Stimulated activated naive CD4-positive, alpha-beta T cell treated with Interleukin-2 at 50 U/mL for 16 hours (primary cell): ENCODE measurements at regions not wholly inside any gene's neighbourhood (a gene's known extent, or its start where the extent isn't known, plus 50 kb on each side); places are given as distances from the start of the nearest gene placed in this dataset.
"Not testable (repeated sequence)": the region's sequence is repeated elsewhere in the genome, so short reads cannot be mapped to it uniquely, and the experiment has no call there.

Experiments
- DNase-seq: peaks from one replicate; lab custom pipeline; 2025; lab: John Stamatoyannopoulos, UW

DNA sequence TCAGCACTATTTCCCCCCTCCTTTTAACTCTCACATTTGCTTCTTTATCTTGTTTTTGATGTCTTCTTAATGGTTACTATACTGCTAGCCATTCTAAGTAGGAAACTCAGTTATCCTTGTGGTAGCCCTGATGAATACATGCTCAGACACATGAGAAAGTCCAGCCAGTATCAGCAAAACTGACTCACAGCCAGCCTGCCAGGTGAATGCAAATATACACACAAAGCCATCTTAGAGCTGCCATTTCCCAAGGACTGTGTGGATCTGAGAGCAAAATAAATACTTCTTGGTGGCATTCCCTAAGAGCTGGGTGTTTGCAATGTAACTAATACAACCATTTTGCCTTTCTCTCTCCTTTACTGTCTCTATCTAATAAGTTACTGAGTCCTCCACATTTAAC is 455.2 kb downstream of the CCER1 start:
- DNase-seq, result no peak

DNA sequence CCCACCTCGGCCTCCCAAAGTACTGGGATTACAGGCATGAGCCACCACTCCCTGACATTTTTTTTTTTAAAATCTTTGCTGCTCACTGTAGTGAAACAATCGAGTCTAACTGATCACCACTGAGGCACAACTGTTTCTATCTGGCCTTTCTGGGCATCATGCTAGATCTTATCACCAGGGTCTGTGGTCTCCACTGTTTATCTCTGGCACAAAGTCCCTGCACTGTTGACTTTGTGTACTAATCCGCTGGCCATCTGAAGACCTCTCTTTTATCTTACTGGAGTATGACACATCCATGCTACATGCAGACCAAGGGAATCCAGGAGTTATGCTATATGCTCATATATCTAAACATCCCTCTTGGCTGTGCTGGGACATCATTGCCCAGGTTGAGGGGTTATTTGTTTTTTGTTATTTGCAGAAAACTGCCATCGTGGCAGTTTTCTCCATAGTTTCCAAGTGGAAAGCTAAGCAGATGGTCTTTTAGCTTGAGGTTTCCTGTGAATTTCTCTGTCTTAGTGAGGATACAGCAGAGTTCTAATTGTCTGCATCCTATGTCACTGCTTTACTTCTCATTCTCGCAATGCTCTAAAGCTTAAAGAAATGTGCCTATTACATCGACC is 456.9 kb downstream of the CCER1 start:
- no peak for DNase-seq

DNA sequence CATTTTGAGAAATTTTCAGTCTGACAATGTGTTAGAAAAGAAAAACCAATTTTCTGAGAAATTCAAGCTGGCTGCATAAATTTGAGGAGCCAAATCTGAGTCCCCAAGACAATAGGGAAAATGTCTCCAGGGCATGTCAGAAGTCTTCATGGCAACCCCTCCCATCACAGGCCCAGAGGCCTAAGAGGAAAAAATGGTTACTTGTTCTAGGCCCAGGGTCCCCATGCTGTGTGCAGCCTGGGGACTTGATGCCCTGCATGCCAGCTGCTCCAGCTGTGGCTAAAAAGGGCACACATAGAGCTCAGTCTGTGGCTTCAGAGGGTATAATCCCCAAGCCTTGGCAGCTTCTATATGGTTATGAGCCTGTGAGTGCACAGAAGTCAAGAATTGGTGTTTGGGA is 464.6 kb downstream of the CCER1 start:
- no peak for DNase-seq

DNA sequence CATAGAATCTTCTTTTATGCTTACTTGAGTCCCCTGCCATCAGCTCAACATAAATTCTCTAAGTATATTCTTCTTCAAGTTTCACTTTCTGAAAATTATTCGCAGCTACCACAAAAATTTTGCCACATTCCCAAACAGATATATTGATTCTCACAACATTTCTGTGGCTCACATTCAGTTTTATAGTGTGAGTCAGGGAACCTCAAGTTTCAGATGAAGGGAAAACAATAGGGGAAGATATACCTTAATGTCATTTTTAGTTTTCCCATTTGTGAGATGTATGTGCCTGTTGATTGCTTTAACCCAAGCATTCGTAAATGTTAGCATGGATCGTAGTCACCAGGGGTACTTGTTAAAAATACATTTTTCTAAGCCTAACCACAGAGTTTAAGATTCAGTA is 465.8 kb downstream of the CCER1 start:
- no peak for DNase-seq

DNA sequence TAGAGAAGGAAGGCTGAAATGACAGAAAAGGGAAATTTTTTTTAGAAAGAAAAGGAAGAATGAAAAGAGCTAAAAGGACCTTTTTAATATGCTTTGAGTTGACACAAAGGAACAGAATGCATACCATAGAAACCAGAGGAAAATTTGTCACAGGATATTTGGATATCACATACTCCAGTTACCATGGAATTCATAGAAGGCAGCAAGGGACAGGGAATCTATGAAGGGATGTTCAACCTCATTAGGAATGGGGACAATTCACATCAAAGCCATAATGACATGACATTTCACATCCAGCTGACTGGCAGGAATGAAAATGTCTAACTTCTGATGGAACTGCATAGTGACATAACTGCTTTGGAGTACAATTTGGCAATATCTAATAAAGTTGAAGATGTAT is 469.4 kb downstream of the CCER1 start:
- no peak for DNase-seq

DNA sequence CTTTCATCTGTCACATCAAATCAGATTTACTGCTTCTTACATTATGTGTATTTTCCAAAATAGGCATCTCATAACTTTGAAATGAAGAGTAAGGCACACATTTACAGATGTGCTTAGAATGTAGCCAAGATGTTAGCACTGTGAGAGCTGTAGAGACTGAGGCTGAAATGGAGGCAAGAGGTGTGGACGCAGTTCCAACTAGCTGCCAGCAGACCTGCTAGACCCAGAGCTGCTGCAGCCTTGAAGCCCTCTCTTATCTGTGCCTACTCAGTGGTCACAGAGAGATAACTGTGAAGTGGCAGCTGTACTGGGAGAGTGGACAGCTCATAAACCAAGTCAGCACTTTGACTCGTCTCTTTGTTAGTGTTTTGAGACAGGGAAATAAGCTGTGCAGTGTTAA is 470.9 kb downstream of the CCER1 start:
- DNase-seq, result no peak

DNA sequence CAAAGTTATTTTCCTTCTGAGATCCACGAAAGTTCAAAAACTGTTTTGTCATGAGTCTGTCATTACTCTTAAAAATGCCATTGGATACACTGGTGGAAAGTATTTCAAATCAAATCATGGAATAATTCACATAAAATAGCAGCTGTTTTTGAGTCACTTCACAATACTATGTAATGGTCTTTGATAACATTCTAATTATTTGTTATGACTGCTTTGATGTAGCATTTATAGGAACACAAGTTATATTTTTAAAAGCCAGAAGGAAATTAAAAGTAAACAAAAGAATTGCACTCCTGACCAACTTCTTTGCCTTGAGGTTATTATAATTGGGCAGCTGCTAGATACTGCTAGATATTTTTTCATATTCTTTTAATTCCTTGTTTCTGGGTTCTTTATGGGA is 473.2 kb downstream of the CCER1 start:
- DNase-seq, result no peak

DNA sequence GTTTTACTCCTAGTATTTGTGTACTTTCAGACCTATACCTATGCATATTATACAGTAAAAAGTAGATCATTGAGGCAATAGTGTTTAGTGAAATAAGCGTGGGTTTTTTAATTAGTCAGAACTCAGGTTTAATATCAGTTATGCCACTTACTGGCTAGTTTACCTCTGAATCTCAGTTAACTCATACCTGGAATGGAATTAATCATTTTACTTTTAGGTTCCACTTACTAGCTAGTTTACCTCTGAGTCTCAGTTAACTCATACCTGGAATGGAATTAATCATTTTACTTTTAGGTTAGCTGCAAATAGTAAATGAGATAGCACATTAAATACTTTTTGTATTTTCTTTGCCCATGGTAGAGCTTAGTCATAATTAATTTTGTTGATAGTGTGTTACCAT is 475.7 kb downstream of the CCER1 start:
- DNase-seq, result no peak

DNA sequence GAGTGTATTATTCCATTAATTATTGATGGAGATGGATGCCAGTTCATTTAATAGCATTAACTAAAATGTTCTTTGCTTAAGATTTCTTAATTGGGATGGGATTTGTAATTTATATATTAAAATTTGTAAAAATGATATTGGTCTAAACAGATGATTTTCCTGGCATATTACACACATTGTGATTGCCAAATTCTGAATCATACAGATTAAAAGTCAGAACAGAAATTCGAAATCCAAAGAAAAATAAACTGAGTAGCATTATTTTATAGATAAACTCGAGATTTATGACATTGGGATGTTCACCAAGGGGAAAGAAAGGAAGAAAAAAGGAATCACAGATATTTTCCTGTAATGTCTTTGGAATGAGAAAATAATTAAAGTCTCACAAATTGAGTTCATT is 481.1 kb downstream of the CCER1 start:
- DNase-seq, result no peak

DNA sequence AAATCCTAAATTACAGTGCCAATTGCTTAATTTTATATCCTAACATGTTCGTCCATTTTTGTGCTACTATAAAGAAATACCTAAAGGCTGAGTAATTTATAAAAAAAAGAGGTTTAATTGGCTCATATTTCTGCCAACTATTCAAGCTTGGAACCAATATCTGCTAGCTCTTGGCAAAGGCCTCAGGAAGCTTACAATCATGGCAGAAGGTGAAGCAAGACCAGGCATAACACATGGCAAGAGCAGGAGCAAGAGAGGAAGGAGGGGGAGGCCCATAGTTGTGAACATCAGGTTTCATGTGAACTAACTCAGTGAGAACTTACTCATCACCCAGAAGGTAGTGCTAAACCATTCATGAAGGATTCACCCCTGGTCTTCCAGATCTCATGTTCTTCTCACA is 494.3 kb downstream of the CCER1 start:
- no peak for DNase-seq

DNA sequence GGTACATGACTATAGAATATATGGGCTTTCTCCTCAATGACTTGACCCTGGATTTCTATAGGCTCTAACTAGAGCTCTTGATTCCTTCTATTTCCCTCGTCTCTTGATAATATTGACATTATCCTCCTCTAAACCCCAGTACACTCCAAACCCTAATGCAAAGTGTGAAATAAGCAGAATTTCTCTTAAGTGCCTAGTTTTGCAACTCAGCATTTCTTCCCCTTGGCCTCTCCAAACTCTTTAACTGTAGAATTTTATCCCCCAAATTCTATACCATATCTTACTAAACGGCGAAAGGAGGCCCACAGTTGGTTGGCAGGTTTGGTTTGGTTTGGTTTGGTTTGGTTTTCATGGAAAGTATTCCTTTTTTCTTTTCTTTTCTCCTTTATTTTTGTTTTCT is 498.7 kb downstream of the CCER1 start:
- no peak for DNase-seq

DNA sequence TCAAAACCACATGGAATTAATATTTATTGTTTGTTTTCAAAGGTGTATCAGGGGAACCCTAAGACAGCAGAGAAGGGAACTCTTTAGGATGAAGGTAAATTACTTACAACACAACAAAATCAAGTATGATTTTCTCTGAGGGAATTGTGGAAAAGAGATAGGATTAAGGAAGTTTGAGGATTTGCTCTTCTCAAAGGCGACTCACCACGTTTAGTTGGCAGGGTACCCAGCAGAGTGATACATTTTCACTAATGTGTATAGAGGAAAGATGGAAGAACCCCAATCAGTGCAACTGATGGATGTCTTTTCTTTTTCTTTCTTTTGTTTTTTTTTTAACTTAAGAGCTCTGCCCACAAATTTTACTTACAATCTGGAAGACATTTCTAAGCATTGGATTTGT is 499.2 kb downstream of the CCER1 start:
- DNase-seq, result no peak

DNA sequence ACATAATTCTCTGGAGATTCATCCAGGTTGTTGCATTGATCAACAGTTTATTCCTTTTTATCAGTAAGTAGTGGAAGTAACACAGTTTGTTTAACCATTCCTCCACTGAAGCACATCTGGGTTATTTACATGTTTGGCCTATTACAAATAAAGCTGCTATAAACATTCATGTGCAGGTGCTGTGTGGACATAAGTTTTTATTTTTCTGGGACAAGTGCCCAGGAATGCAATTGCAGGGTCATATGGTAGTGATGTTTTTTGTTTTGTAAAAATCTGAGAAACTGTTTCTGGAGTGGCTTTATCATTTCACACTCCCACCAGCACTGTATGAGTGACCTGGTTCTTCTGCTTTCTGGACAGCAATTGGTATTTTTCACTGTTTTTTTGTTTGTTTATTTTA is 505.4 kb downstream of the CCER1 start:
- no peak for DNase-seq

DNA sequence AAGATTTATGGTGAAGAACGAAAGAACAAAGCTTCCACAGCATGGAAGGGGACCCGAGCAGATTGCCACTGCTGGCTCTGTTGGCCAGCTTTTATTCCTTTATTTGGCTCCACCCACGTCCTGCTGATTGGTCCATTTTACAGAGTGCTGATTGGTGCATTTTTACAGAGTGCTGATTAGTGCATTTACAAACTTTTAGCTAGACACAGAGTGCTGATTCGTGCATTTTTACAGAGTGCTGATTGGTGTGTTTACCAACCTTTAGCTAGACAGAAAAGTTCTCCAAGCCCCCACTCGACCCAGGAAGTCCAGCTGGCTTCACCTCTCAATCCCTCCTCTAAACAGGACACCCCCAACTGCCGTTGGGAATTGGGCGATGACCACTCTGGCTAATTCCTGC is 511.5 kb downstream of the CCER1 start:
- not testable (repeated sequence) for DNase-seq

DNA sequence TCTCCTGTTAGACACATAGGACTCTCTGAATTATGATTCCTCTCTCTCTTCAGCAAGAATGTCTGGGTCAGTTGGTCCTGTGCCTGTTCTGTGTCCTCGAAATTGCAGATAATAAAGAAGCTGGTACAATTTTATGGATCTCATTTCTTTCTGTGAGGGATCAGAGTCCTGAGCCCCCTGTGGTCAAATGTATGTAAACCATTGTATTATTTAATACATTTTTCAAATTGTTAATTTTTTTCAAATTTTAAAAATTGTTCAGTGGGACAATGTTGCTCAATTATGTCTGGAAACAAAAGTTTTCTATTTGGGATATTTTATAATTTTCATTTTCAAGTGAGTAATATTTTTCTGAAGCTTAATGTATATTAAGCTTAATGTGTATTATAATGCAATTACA is 513.5 kb downstream of the CCER1 start:
- DNase-seq, result no peak

DNA sequence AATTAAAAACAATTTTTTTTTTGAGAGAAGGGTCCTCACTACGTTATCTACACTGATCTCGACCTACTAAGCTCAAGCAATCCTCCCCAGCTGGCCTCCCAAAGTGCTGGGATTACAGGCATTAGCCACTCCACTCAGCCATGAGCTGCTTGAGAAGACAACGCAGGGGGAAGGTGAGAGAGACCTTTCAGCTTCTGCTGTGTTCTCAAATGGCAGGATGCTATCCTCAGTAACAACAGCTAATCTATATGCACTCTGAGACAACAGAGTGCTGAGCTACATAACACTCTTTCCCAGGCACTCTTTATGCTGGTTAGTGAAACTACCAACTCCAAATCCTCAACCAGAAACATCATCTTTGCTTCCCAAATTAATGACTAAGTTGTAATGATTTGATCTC is 526.1 kb downstream of the CCER1 start:
- DNase-seq, result no peak

DNA sequence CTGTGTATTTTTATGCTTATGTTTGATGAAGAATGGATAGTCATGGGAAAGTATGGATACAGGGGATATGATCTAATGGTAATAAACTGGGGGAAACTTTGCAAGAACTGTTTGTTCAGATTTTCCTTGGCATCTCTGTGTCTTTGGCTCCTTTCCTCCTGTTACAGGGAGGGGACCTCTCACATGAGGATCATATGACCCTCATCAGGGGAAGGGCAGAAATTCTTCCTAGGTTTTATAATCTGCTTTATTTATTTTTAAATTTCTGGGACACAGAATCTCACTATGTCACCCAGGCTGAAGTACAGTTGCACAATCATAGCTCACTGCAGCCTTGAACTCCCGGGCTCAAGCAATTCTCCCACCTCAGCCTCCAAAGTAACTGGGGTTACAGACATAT is 526.5 kb downstream of the CCER1 start:
- DNase-seq, result no peak

DNA sequence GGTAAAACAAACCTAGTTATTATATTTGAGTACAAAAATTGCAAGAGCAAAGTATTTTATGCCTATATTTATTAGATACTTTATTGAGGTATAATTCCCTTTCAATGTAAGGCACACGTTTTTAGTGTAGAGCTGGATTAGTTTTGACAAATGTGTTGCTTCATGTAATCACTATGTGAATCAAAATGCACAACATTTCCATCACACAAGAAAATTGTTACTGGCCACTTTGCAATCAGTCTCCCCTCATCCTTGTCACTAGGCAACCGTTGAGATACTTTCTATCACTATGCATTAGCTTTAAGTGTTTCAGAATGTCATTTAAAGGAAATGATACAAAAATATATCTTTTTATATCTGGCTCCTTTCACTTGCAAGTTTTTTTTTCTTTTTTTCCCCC is 531.0 kb downstream of the CCER1 start:
- no peak for DNase-seq

DNA sequence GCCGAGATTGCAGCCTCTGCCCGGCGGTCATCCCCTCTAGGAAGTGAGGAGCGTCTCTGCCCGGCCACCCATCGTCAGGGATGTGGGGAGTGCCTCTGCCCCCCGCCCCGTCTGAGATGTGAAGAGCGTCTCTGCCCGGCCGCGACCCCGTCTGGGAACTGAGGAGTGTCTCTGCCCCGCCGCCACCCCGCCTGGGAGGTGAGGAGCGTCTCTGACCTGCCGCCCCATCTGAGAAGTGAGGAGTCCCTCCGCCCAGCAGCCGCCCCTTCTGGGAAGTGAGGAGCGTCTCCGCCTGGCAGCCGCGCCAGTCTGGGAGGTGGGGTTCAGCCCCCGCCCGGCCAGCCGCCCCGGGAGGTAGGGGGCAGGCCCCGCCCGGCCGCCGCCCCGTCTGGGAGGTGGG is 544.0 kb downstream of the CCER1 start:
- no peak for DNase-seq

DNA sequence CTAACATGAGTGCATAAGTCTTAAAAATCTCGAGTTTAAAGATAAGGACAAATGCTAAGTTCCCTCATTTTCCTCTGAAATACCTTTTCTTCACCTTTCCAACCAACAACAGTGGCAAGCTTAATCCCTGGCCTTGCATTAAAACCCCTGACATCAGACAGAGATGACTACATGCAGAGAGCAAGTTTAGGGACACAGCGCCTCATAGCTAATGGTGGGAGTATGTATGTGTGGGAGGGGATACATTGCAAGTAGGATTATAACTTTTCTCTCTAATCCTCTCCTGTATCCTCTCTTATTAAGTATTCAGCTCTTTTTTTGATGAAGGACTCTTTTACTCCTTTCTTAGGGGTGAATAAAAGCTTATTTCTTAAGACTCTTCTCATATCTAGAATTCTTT is 547.1 kb downstream of the CCER1 start:
- DNase-seq, result no peak

DNA sequence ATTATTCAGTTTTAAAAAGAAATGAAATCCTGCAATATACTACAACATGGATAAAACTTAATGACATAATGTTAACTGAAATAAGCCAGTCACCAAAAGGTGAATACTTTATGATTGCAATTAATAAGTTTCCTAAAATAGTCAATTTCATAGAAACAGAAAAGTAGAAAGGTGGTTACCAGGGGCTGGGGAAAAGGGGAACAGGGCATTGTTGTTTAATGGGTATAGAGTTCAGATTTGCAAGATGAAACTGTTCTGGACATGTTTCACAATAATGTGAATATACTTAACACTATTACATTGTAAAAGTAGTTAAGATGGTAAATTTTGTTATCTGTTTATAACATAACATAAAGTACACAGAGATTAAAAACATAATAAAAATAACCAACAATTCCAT is 550.9 kb downstream of the CCER1 start:
- DNase-seq, result no peak

DNA sequence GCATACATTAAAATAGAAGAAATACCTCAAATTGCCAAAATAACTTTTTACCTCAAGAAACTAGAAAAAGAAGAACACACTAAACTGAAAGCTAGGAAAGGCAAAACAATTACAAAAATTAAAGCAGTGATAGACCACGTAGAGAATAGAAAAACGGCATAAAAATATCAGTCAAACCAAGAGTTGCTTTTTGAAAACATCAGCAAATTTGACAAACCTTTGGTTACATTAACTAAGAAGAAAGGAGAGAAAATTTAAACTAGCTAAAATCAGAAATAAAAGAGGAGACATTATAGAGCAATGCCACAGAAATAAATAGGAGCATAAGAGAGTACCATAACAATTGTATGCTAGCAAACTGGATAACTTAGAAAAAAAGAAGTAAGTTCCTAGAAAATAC is 553.8 kb downstream of the CCER1 start:
- DNase-seq, result no peak

DNA sequence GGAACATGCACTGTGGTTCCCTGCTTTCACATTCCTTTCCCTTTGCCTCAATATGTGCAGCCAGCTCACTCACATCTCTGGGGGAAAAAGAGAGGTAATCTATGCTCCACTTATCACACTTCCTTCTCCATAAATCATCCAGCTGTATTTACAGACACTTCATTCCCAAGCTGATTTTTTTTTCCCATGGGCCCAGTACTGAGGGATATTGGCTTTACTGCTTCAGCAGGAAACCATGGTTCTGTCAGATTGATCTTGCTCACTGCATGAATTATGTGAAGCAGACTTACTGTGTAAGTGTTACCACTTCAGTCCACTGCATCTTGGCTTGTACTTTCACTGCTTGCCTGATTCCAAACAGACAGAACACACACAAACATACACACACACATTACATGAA is 555.6 kb downstream of the CCER1 start:
- no peak for DNase-seq

DNA sequence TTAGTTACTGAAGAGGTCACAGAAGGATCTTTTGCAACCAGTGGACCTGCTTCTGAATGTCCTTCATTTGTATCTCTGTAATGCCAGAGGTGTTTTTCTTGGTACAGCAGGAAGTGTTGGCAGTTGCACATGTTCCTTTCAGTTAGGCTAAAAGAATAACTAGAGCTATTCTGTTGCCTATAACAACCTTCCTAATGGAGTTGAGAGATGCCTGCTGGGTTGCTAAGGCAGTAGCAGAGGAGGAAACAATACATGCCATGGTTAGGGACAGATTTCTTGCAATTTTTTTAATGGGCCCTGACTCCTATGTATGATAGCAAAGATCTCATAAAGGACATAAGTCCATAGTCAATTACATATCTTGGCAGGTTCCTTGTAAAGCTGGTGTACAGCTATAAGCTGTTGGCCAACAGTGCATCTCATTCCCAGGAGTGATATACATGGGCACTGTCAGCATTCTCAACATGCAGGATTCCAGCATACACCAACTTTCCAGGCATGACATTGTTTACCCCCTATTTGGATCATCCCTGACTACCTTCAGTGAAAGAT is 556.6 kb downstream of the CCER1 start:
- no peak for DNase-seq

DNA sequence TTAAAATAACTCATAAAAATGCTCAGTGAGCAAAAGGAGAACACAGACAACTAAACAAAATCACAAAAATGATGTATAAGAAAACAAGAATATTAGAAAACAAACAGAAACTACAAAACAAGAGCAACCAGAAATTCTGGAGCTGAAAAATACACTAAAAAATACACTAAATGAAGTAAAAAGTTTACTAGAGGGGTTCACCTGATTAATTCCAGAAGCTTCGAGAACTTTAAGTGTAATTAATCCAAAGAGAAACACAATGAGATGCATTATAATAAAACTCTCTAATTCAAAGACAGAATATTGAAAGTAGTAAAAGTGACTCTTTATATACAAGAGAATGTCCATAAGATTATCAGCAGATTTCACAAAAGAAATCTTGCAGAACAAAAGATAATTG is 558.4 kb downstream of the CCER1 start:
- DNase-seq, result no peak
